ENCODE measurements at regions not wholly inside any gene's neighbourhood (a gene's known extent, or its start where the extent isn't known, plus 50 kb on each side); places are given as distances from the start of the nearest gene placed in this dataset.
"Not testable (repeated sequence)": the region's sequence is repeated elsewhere in the genome, so short reads cannot be mapped to it uniquely, and the experiment has no call there.

DNA sequence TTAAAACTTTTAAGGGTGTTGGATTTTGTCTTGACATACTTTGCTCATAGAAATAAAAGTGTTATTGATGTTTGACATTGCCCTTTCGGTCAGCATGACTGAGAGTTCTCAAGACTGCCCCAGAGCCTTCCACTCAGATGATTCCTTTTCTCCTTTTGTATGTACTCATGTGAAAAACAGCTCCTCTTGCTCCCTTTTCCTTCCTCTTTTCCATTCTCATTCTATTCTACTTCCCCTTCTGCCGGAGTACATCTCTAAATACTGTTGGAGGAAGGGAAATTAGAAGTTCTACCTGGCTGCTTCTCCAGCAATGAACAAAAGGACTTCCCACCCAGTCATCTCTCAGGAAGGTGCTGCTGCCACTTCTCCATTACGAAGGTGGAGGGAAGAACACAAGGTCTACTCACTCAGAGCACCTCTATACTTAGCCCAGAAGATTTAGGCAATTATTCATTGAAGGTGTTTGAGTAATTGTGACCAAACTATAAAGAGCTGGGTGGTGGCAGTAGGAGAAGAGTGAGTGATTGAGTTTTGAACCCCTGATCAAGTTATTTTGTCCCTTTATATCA, 163.8 kb upstream of the MBNL1 start:
- no peak for DNase-seq

DNA sequence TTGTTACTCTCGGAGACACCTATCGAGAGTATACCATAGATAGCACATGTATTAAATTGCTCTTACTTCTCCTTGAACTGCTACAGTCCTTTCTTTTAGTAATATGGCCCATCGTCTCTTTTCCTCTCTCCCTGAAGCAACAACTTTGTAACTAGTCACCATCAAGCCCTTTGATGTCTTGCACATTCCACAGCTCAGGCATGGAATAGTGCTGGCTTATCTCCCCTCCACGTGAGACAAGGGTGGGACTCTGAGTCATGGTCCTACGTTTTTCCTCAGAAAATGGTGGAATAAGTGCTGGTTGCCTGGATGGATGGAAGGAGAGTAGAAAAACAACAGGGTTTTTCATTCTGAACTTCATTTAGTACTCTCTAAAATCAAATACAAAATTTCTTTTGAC, 163.3 kb upstream of the MBNL1 start:
- DNase-seq, result no peak

DNA sequence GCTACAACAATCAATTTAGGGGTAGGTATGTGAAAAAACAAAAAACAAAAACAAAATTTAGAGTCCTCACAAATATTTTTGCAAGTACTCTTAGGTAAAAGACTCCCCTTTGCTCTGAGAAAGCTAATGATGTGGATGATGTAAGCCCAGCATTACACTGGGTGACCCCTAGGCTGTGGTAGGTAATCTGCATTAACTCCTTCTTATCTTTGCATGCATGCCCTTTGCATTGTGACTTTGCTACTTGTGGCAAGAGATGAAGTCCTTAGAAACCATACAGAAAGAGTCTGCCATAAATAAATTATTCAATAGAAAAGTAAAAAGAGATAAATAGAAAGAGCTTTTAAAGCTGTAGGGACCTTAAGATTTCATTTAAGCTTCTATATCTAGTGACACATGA, 159.7 kb upstream of the MBNL1 start:
- DNase-seq, result no peak

DNA sequence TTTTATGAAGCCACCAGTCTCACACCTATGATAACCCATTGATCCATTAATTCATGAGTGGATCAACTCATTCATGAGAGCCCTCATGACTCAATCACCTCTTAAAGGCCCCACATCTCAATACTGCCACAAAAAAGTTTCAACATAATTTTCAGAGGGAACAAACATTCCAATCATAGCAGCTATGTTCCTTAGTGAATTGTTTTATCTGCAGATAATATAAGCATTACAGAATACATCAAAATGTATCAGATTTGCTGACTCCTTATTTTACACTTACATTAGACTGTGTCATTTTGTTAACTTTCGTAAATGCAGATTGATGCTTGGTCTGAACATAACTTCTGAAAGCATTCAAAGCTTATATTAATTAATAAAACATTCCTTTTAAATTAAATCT, 155.3 kb upstream of the MBNL1 start:
- DNase-seq, result no peak

DNA sequence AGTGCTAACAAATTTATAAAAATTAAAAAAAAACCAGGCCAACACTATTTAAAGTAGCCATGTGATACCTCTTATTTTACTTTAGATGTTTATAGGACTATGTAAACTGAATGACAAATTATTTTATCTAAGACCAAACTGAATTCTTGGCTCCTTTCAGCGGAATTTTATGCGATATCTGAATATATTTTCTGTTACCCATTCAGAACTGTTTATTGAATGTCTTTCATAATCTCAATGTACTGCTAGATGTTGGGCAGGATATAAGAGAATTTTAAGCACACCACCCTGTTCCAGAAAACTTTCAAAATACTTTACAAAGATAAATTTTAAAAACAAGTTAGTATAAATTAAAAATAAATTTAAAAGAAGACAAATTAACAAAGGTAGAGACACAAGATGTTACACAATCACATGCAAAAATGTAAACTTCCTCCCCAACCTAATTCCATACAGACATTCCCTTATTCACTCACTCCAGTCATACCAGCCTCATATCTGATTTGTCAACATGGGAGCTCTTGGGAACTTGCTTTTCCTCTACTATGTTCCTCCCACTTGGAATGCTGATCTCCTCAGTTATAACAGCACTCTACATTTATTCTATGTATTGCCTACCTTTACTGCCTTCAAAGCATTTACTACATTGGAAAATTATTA, 154.6 kb upstream of the MBNL1 start:
- DNase-seq, result no peak

DNA sequence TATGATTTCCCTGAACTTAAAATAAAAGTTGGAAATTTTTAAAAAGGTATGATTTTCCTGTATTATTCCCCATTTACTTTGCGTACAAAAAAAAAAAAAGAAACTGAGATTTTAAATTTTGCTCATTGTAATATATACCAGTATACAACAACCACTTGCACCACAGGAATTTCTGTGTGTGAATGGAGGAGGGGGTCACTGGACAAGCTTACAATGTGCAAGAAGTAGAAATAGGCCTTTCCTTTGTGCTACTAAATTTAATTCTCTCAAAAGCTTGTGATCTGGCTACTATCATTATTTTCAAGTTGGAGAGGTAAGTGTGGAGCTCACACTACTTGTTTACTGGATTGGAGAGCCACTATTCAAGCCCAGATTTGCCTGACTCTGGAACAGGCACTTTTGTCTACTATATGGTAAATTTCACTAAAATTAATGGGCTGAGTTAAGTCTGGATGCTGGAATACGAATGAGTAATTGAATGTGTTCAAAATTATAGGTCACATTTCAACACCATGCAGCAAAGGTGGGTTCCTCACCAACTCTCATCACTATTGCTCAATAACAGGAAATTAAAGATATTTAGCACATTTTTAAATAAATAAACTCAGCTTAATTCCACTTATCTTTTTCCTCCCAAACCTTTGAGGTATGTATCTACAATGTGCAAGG, 148.0 kb upstream of the MBNL1 start:
- no peak for DNase-seq

DNA sequence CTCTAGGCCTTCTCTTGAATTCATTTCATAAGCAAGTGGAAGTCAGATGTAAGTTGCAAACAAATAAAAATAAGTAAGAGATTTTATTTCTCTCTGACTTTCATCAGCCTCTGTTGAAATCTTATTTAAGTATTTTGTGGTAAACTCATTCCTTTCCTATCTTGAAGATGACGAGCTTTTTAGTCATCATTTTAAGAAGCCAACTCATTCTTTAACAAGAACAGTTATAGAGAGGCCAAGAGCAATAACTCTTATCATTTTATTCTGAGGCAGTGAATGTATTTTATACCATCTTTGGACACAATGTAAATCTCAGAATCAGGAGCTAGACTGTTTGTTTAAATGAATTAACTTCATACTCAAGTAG, 147.5 kb upstream of the MBNL1 start:
- DNase-seq, result no peak

DNA sequence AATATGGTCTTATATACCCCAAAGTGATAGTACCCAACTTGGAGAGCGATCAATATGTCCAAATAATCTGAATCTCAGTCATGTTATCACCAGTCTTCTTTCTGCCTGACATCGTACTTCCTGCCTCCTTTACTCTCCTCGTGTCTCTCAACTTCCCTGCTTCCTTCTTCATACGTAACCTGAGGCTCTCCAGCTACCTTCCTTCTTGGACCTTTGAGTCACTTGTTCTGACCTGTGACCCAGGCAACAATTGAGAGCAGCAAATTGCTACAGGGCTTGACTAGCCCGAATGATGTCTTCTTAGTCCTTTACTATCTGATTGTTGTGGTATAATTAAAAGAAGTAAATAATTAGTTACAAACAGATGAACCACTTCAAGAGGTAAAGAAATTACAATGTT, 145.9 kb upstream of the MBNL1 start:
- DNase-seq, result no peak

DNA sequence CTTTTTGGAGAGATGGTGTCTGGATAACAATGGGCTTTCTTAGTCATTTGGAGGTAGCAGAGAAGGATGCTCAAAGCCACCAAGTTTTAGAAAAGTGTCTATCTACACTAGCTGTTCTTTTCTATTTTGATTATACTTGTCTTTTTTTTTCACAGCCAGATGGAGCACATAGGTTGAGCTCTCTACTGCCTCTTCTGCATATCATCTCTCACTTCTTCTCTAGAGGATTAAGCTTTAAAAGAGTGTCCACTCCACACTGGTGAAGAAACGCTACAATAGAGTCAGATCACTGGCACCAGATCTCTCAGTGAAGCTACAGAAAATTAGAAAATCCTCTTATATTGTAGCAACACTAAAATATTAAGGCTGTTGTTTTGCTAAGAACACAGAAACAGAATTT, 145.3 kb upstream of the MBNL1 start:
- DNase-seq, result no peak

DNA sequence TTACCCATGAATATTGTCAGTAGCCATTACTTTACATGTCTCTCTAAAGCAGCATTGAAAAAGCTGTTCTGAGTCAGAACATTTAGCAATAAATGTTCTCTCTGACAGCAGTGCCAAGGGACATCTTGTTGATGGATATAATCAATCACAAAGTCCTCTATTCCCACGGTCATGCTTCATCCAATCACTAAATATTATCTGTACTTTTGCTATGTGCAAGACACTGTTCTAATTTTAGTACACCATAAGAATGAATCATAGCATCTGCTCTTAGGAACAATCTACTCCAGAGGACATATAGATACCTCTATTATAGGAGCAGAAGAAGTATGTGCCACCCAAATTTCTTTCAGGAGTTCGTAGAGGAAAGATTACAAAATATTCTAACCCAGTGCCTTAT, 142.5 kb upstream of the MBNL1 start:
- no peak for DNase-seq

DNA sequence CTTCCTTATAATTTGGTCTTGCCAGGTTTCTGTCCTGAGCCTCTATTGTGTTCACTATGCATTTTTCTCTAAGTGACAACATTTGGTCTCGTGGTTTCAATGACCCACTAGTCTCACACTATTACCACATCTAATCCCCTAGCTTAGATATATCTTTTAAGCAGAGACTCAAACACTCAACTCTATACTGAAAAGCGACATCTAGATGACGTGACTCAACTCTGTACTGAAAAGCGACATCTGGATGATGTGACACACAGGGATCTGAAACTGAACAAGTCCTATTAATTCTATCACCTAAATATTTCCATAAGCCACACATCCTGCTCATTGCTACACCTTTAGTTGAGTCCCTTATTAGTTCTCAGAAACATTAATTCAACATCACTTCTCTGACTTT, 141.7 kb upstream of the MBNL1 start:
- no peak for DNase-seq

DNA sequence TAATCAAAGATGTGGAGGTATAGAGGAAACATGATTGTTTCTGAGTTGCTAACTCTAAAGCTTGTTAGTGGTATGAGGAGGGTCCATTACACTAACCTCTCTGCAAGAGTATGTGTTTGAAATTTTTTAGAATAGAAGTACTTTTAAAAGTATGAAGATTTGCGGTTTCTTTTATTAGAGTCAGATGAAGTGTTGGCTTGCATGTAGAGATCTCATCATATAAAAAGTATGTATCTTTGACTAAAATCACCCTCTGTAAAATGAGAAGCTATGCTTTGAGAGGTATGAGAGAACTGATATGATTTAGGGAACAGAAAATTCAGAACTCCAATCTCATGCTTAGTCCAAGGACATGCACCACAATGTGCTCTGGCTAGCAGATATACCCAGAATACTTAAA, 140.4 kb upstream of the MBNL1 start:
- DNase-seq, result no peak

DNA sequence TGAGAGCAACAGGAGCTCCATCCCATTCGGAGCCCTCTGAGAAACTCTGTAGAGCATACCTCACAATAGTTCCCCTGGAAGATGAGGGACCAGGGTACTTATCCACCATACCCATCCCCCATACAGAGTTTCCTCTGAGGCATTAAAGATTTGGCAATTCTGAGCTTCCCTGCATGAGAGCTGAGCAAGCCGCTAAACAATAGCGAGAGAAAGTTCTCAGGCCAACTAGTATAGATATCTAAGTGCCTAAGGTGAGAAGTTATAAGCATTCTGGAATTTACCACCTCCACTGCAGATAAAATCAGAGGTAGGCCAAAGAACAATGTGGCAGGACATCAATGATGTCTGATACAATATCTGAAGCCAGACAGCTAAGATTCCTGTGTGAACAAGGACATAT, 129.1 kb upstream of the MBNL1 start:
- DNase-seq, result no peak

DNA sequence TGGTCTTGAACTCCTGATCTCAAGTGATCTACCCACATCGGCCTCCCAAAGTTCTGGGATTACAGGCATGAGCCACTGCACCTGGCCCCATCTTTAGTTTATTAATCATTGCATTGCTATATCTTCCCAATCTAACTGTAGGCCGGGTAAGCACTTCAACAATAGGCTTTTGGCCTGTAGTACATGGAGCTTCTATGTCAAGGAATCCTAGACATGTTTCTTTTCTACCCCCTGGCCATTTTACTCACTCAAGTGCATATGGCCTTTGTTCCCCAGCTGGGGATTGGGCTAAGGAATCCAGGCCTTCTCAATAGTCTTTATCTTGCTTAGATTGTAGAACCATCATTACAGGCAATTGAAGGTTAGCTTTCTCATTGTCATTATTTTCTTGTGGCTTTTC, 122.3 kb upstream of the MBNL1 start:
- DNase-seq, result no peak

DNA sequence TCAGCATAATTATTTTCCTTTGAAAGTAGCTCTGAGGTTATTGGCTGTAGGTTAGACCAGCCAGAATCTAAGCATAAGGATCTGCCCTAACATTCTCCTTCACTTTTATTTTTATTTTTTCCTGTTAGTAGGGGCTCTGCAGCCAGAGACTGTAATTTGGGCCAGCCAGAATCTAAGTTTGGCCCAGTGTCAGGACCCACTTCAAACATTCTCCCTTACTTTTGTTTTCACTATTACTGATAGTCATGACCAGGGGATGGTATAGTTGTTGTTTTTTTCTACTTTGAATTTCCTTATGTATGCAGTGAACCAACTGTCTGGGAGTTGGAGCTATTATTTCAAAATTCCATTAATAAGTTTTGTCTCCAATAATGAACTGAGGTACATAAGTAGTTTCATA, 121.0 kb upstream of the MBNL1 start:
- DNase-seq, result no peak

DNA sequence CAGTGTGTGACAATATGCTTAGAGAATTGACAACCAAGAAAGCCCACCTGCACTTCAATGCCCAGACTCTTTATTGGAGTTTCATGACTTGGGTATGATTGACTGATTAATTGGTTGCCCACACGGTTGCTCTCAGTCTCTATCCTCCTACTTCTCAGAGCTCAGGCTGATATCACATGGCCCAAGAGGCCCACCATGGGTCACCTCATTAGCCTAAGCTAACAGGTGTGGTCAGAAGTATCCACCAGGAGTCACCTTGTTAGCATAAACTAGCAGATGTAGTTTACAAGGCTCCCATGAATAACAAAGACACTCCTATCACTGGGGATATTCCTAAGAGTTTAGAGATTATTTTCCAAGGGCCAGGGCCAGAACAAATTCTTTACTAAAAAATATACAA, 120.2 kb upstream of the MBNL1 start:
- no peak for DNase-seq

DNA sequence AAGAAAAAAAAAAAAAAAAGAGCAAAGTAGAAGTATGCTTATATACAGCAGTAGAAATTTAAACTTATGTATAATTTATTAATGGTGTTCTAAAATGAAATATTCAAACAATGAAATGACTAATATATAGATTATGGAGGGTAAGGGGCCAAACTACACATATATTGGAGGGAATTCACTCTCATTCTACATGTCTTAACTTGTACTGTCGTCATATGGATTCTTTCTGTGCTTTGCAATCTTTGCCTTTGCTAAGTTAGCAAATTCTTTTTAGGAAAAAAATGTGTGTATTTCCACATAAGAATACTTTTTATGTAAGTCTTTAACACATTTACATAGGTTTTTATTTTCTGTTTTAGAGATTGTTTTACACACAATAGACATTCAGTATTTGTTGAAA, 118.9 kb upstream of the MBNL1 start:
- no peak for DNase-seq

DNA sequence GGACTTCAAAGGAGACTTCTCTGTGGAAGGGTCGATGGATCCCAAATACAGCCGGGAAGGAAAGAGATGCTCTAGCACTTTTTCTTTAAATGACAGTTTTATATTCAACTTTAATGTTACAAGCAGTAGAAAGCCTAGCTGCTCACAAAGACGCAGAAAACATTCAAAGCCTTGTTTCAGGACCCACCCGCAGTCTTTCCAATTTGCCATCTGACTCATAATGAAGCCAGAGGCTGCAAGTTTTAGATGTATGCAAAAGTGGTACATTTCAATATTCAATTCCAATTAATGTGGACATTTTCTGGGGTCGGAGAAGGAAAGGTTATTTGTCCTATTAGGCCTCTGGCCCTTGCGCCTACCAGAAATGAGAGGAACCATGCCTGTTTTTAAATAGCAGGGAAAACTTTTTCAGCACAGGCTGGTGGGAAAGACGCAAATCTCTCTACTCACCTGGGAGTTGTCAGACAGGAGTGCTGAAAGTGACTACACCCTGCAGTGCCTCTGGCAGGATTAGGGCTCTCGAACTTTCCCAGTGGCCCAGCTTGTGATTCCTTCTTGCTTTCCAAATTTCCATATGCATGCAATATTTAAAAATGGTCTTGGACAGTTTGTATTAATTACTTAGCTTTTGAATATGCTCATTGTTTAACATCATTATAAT, 117.4 kb upstream of the MBNL1 start:
- no peak for DNase-seq

DNA sequence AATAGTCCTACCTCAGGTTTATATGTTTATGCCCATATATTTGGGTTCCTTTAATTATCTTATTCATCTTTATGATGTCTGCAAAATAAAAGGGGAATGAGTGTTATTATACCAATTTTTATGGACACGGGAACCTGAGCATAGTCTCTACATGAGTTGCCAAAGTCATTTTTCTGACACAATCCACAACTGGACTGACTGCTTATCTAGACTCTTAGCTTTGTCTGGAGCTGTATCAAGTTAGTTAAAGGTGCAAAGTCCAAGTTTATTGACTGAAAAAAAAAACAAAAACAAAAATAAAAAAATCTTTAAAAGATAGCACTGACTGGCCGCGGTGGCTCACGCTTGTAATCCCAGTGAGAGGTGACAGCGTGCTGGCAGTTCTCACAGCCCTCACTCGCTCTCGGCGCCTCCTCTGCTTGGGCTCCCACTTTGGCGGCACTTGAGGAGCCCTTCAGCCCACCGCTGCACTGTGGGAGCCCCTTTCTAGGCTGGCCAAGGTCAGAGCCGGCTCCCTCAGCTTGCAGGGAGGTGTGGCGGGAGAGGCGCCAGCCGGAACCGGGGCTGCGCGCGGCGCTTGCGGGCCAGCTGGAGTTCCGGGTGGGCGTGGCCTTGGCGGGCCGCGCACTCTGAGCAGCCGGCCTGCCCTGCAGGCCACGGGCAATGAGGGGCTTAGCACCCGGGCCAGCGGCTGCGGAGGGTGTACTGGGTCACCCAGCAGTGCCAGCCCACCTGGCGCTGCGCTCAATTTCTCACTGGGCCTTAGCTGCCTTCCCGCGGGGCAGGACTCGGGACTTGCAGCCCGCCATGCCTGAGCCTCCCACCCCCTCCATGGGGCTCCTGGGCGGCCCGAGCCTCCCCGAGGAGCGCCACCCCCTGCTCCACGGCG, 116.6 kb upstream of the MBNL1 start:
- DNase-seq, result not testable (repeated sequence)

DNA sequence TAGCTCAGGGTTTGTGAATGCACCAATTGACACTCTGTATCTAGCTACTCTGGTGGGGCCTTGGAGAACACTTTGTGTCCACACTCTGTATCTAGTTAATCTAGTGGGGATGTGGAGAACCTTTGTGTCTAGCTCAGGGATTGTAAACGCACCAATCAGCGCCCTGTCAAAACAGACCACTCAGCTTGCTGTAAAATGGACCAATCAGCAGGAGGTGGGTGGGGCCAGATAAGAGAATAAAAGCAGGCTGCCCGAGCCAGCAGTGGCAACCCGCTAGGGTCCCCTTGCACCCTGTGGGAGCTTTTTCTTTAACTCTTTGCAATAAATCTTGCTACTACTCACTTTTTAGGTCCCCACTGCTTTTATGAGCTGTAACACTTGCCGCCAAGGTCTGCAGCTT, 115.6 kb upstream of the MBNL1 start:
- not testable (repeated sequence) for DNase-seq

DNA sequence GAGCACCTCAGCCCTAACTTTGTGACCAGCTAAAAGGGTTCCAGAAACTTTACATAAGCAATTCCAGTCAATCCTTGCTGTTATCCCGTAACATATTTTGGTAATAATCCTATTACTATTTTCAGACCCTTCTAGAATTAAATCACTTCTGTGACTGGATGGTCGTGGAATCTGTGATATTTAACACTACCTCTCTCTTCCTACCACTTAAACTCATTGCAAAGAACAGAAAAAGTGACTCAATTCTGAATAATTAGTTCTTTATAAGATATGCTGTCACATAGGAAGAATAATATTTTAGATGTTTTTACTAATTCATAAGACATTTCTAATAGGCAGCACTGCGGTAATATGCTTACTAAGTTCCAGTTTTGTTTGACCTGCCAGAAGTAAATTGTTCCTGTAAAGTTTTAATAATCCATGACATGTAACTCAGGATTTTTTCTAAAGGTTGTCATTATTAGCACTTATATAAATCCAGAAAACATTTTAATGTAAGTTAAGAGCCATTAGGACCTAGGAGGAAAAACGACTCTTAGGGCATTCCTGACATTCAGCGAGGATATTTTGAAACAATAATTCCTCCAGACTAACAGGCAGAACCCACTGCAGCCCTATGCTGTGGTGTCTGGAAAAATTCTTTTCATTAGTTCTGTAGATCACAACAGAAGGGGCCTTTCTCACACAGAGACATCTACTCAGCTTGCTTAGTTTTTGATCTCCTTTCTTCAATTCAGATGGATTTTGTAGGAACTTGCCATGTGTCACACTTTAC, 113.3 kb upstream of the MBNL1 start:
- no peak for DNase-seq

DNA sequence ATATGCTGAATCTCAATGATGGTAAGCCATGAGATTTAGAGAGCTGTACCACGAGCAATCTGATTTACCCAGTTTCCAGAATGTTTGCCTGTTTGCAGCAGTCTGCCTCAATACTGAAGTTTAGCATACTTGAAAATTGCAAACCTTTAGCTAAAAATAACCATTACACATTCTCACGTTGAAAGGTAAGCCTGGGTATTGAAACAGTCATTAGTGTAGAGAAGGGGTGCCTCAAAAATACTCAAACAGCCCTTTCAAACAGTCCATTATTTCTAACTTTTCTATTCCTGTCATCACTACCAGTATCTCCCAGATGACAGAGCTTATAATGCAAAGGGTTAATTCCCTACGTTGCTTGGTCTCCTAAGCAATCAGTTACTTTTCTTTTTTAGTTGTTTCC, 111.8 kb upstream of the MBNL1 start:
- no peak for DNase-seq

DNA sequence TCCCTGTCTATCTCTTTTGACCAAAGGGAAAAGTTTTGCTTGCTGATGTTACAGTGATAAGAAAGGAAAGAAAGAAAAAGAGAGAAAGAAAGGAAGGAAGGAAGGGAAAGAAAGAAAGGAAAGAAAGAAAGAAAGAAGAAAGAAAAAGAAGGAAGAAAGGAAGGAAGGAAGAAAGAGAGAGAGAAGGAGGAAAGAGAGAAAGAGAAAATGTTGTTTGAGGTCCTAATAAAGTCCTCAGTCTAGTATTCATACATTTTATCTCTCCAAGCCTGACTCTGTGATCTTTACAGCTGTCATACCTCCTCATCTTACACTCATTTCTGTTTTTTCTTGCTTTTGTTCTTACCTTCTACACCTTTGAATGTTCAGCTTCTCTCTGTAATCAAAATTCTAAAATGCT, 111.4 kb upstream of the MBNL1 start:
- no peak for DNase-seq

Data from CD4-positive, alpha-beta T cell treated with Interleukin-15 for 1 hour (primary cell).